ENCODE measurements at regions not wholly inside any gene's neighbourhood (a gene's known extent, or its start where the extent isn't known, plus 50 kb on each side); places are given as distances from the start of the nearest gene placed in this dataset.

GRCh38 chr12:87304406-87304805, 724.8 kb downstream of the C12orf50 start:
- no peak for TF ChIP-seq CTCF (IDR thresholded peaks at IDR 0.05; ENCODE audit: borderline replicate concordance, insufficient read depth, low read depth, low read length)
- no peak overlapping the region for H3K4me3 ChIP-seq (ENCODE audit: low read depth, low read length)

- H3K4me3 ChIP-seq (ENCODE audit: low read depth, low read length): no peak overlapping the region
- no peak for TF ChIP-seq CTCF (IDR thresholded peaks at IDR 0.05; ENCODE audit: borderline replicate concordance, insufficient read depth, low read depth, low read length)
These were observed 725.7 kb downstream of the C12orf50 start for GRCh38 chr12:87303396-87304012.

GRCh38 chr12:87302126-87302745, 727.0 kb downstream of the C12orf50 start:
- no peak for TF ChIP-seq CTCF (IDR thresholded peaks at IDR 0.05; ENCODE audit: borderline replicate concordance, insufficient read depth, low read depth, low read length)
- no peak overlapping the region for H3K4me3 ChIP-seq (ENCODE audit: low read depth, low read length)

- no peak for TF ChIP-seq CTCF (IDR thresholded peaks at IDR 0.05; ENCODE audit: borderline replicate concordance, insufficient read depth, low read depth, low read length)
- H3K4me3 ChIP-seq (ENCODE audit: low read depth, low read length): no peak overlapping the region
These were observed 738.7 kb downstream of the C12orf50 start for GRCh38 chr12:87290505-87290904.

- H3K4me3 ChIP-seq (ENCODE audit: low read depth, low read length): no peak overlapping the region
- TF ChIP-seq CTCF (IDR thresholded peaks at IDR 0.05; ENCODE audit: borderline replicate concordance, insufficient read depth, low read depth, low read length): no peak
These were observed 745.3 kb downstream of the C12orf50 start for GRCh38 chr12:87283886-87284285.

- H3K4me3 ChIP-seq (ENCODE audit: low read depth, low read length): no peak overlapping the region
- TF ChIP-seq CTCF (IDR thresholded peaks at IDR 0.05; ENCODE audit: borderline replicate concordance, insufficient read depth, low read depth, low read length): no peak
These were observed 746.1 kb downstream of the C12orf50 start for GRCh38 chr12:87283111-87283510.

- H3K4me3 ChIP-seq (ENCODE audit: low read depth, low read length): no peak overlapping the region
- TF ChIP-seq CTCF (IDR thresholded peaks at IDR 0.05; ENCODE audit: borderline replicate concordance, insufficient read depth, low read depth, low read length): no peak
These were observed 748.3 kb downstream of the C12orf50 start for GRCh38 chr12:87280893-87281292.

All from GM12875 (cell line).